Activated B cell treated with CpG ODN at 0.5 μM for 24 hours (primary cell): ENCODE measurements at regions not wholly inside any gene's neighbourhood (a gene's known extent, or its start where the extent isn't known, plus 50 kb on each side); places are given as distances from the start of the nearest gene placed in this dataset.
"Not testable (repeated sequence)": the region's sequence is repeated elsewhere in the genome, so short reads cannot be mapped to it uniquely, and the experiment has no call there.

Experiments
- ATAC-seq: fragments of 200-7000 bp; cut with Tn5 transposase; one replicate; pipeline ENCODE4 v1.10.0; 2021; ENCODE audit warnings: low read depth, mild to moderate bottlenecking, moderate library complexity
- CTCF ChIA-PET: fragments of 350-600 bp; sonication (Branson Sonifier 250); formaldehyde crosslinking; loops from one replicate; lab custom pipeline; 2021; ENCODE audit warnings: antibody characterized with exemption; lab: Charles Lee
- POLR2A ChIA-PET: fragments of 350-600 bp; sonication (Branson Sonifier 250); formaldehyde crosslinking; loops from one replicate; lab custom pipeline; 2021; ENCODE audit warnings: antibody characterized with exemption; lab: Charles Lee
- DNase-seq: peaks from one replicate; pipeline ENCODE4 v3.0.0; 2022
- H3K27ac Mint-ChIP-seq: one replicate; pipeline ENCODE4 v1.8.0; 2020; ENCODE audit warnings: mixed read lengths
- H3K27me3 Mint-ChIP-seq: one replicate; pipeline ENCODE4 v1.8.0; 2021; ENCODE audit warnings: mixed read lengths
- H3K36me3 Mint-ChIP-seq: one replicate; pipeline ENCODE4 v1.8.0; 2021; ENCODE audit warnings: low read depth, mixed read lengths
- H3K4me1 Mint-ChIP-seq: one replicate; pipeline ENCODE4 v1.8.0; 2021; ENCODE audit warnings: mixed read lengths
- H3K4me3 Mint-ChIP-seq: one replicate; pipeline ENCODE4 v1.8.0; 2020; ENCODE audit warnings: mild to moderate bottlenecking, mixed read lengths
- H3K9me3 Mint-ChIP-seq: one replicate; pipeline ENCODE4 v1.8.0; 2020; ENCODE audit warnings: mixed read lengths
- intact Hi-C: fragments of 100-400 bp; cut with micrococcal nuclease; formaldehyde crosslinking; loops from one replicate; pipeline ENCODE4 v1.15.1; 2024
- TF ChIP-seq, protein P1 (sequence below): fragments of 200-600 bp; IDR thresholded peaks from one replicate; pipeline ENCODE4 v1.8.0; 2022; ENCODE audit warnings: antibody characterized with exemption, mild to moderate bottlenecking

DNA sequence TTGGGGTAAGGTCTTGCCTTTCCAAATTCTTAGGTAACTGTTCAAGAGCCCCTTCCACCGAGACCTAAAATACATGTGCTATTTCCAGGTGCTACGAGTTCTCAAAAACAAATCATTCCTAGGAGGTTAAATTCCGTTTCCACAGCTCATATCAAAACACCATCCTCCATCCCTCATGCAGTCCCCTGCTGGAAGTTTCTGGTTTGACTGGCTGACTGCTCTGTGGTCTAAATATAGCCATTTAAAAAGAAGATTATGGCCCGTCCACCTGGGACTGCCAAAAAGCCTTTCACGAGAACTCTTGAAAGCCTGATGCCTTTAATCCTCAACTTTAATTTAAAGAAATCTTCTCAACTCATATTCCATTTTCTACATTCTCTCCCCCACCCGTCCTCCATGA lies 201.5 kb upstream of the MYL2 start:
- TF ChIP-seq, protein P1, sequence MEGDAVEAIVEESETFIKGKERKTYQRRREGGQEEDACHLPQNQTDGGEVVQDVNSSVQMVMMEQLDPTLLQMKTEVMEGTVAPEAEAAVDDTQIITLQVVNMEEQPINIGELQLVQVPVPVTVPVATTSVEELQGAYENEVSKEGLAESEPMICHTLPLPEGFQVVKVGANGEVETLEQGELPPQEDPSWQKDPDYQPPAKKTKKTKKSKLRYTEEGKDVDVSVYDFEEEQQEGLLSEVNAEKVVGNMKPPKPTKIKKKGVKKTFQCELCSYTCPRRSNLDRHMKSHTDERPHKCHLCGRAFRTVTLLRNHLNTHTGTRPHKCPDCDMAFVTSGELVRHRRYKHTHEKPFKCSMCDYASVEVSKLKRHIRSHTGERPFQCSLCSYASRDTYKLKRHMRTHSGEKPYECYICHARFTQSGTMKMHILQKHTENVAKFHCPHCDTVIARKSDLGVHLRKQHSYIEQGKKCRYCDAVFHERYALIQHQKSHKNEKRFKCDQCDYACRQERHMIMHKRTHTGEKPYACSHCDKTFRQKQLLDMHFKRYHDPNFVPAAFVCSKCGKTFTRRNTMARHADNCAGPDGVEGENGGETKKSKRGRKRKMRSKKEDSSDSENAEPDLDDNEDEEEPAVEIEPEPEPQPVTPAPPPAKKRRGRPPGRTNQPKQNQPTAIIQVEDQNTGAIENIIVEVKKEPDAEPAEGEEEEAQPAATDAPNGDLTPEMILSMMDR: no peak
- POLR2A ChIA-PET: no interaction called here
- no peak for DNase-seq
- Mint-ChIP-seq H3K27me3 (peaks cover 15% of the 10 kb centered on the region), H3K4me1 (no peaks in the 10 kb centered on the region), H3K4me3 (no peak overlapping the region), H3K27ac (no peak overlapping the region), H3K36me3 (no peaks in the 10 kb centered on the region), H3K9me3 (no peaks in the 10 kb centered on the region)
- ATAC-seq: no peak
- CTCF ChIA-PET: no interaction called here
- intact Hi-C loops: no loop called here

DNA sequence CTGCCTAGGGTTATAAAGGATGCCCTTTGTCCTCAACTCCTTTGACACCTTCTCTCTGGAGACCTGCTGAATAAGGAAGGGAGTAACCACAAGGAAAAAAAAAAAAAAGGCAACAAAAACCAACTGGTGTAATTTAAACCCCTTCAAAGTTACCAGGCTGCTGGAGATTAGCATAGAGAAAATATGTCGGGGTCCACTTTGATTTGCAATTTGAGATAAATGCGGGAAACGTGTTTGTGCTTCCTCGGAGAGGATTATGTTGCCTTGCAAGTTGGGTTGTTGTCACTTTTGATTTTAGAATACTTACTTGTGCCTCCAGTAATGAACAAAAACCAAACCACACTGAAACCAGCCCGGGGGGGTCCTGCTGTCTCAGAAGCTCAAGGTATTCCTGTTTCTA lies 200.2 kb upstream of the MYL2 start:
- Mint-ChIP-seq H3K9me3 (no peaks in the 10 kb centered on the region), H3K27ac (no peak overlapping the region), H3K4me1 (no peaks in the 10 kb centered on the region), H3K27me3 (peaks cover 17% of the 10 kb centered on the region), H3K4me3 (no peak overlapping the region), H3K36me3 (no peaks in the 10 kb centered on the region)
- ATAC-seq (no peak), DNase-seq (no peak)
- CTCF ChIA-PET: no interaction called here
- POLR2A ChIA-PET: no interaction called here
- TF ChIP-seq, protein P1: no peak
- intact Hi-C loops: no loop called here

DNA sequence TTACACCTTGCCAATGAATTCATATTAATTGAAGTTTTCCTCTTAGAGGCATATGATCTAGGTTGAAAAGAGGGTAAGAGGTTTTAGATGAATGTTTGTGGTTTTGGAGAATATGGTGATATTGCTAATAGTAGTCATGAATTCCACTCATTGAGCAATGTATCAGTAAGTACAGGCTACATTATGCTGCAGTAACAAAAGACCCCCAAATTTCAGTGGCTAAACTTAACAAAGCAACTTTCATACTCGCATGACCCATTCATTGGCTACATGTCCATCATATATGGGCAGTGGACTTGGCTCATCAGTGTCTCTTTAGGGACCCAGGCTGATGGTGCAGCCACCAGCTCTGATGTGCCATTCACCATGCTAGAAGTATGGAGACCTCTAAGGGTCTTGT lies 196.6 kb upstream of the MYL2 start:
- H3K27ac Mint-ChIP-seq: no peak overlapping the region
- TF ChIP-seq, protein P1: no peak
- DNase-seq (no peak), ATAC-seq (no peak)
- no peaks in the 10 kb centered on the region for H3K36me3 Mint-ChIP-seq
- CTCF ChIA-PET: no interaction called here
- H3K4me3 Mint-ChIP-seq: no peak overlapping the region
- H3K27me3 Mint-ChIP-seq: peaks cover 24% of the 10 kb centered on the region
- POLR2A ChIA-PET: no interaction called here
- H3K9me3 Mint-ChIP-seq: no peaks in the 10 kb centered on the region
- peaks cover 1% of the 10 kb centered on the region for H3K4me1 Mint-ChIP-seq
- intact Hi-C loops: no loop called here

DNA sequence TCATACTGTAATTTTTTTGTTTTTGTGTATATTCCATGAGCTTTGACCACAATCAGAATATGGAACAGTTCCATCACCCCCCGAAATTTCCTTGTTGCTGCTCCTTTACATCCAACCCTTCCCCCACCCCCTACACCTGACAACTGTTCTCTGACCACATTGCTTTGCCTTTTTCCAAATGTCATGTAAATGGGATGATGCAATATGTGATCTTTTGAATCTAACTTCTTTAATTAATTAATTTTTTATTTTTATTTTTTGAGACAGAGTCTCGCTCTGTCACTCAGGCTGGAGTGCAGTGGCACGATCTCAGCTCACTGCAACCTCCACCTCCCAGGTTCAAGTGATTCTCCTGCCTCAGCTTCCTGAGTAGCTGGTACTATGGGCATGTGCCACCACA lies 192.9 kb upstream of the MYL2 start:
- CTCF ChIA-PET, POLR2A ChIA-PET, H3K4me3 Mint-ChIP-seq: not testable (repeated sequence)

DNA sequence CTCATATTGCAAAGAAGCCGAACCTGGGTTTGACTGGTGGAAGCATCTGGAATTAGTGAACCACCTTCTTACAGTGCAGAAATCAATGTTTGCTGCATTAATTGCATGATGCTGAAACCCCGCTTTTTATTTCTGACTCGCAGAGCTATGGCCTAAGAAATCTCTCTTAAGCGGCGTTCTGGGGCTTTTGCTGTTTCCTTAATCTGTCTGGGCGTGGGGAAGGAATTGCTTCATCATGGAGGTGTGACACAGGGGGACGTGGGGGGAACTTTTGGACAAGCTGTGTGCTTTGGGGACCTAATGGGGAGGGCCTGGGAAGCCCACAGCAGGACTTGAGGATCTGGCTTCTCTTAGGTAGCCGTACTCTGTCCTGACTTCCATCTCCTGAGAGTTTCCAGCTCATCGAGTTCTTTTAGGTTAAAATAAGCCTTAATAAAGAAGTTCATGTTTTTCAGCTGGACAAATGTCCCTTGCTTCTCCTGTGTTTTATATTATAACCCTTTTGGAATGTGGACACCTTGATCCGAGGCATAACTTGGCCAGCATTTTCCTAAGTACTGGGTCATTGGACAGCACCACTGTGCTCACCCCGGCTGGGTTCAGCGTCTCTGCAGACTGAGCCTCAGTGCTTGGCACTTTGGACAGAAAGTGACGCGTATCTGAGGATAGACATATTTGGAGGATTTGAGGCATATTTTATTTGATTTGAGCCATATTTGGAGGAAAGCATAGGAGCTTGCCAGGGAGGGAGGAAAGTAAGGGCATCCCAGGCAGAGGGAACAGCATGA lies 192.1 kb upstream of the MYL2 start:
- no peak for ATAC-seq
- Mint-ChIP-seq H3K27me3 (peaks cover 18% of the 10 kb centered on the region), H3K4me3 (no peak overlapping the region), H3K27ac (no peak overlapping the region), H3K9me3 (no peaks in the 10 kb centered on the region), H3K36me3 (no peaks in the 10 kb centered on the region), H3K4me1 (peaks cover 4% of the 10 kb centered on the region)
- TF ChIP-seq, protein P1: no peak
- POLR2A ChIA-PET: no interaction called here
- intact Hi-C loops: no loop called here
- CTCF ChIA-PET: no interaction called here
- DNase-seq: no peak

More for the DNA sequence above, 192.9 kb upstream of the MYL2 start:
- ATAC-seq, DNase-seq, H3K4me1 Mint-ChIP-seq, H3K27ac Mint-ChIP-seq, H3K9me3 Mint-ChIP-seq, H3K36me3 Mint-ChIP-seq, intact Hi-C loops: not testable (repeated sequence)
- peaks cover 18% of the 10 kb centered on the region for H3K27me3 Mint-ChIP-seq
